H1 (cell line): ENCODE measurements at regions not wholly inside any gene's neighbourhood (a gene's known extent, or its start where the extent isn't known, plus 50 kb on each side); places are given as distances from the start of the nearest gene placed in this dataset.

ENCODE experiments used
- CTCF ChIA-PET: fragments of 300-600 bp; sonication (Branson Sonifier 250); formaldehyde crosslinking; loops from one replicate; lab custom pipeline; 2021; ENCODE audit not compliant: partially characterized antibody; lab: Charles Lee
- POLR2A ChIA-PET: fragments of 300-600 bp; sonication (Branson Sonifier 250); formaldehyde crosslinking; loops from one replicate; lab custom pipeline; 2021; ENCODE audit warnings: inconsistent platforms; ENCODE audit not compliant: partially characterized antibody; lab: Charles Lee
- DNase-seq, 2 experiments: peaks; one replicate each; pipeline versions ENCODE4 v3.0.0 to v3.0.0-alpha.2; 2010 to 2022; ENCODE audit warnings: low spot score in 2 of 2, low read depth in 1 of 2, mixed read lengths in 1 of 2
- FAIRE-seq: peaks from 2 replicates; lab custom pipeline; 2011; peaks lifted over from hg19 to GRCh38; lab: Jason Lieb, UNC
- H2AFZ ChIP-seq: 2 replicates; pipeline ENCODE4 v1.8.1; 2012; ENCODE audit warnings: low read length, inconsistent platforms
- H2AK5ac ChIP-seq: 2 replicates; pipeline ENCODE4 v1.6.1; 2013; ENCODE audit warnings: low read depth, low read length
- H2BK120ac ChIP-seq: replicated peaks from 2 replicates; pipeline ENCODE3; 2013; ENCODE audit warnings: low read depth, low read length, inconsistent platforms
- H2BK12ac ChIP-seq: 2 replicates; pipeline ENCODE4 v1.6.1; 2013; ENCODE audit warnings: low read depth, low read length
- H2BK15ac ChIP-seq: 2 replicates; pipeline ENCODE4 v1.6.1; 2013; ENCODE audit warnings: low read length
- H2BK20ac ChIP-seq: 2 replicates; pipeline ENCODE4 v1.6.1; 2013; ENCODE audit warnings: low read length
- H2BK5ac ChIP-seq: 2 replicates; pipeline ENCODE4 v1.6.1; 2013; ENCODE audit warnings: low read depth, low read length
- H3K14ac ChIP-seq: 2 replicates; pipeline ENCODE4 v1.6.1; 2013; ENCODE audit warnings: inconsistent platforms; ENCODE audit not compliant: insufficient read length
- H3K18ac ChIP-seq: 2 replicates; pipeline ENCODE4 v1.6.1; 2013; ENCODE audit warnings: low read length; ENCODE audit errors: extremely low read depth
- H3K23ac ChIP-seq: 2 replicates; pipeline ENCODE4 v1.6.1; 2013; ENCODE audit warnings: inconsistent platforms; ENCODE audit not compliant: insufficient read length
- H3K23me2 ChIP-seq: 2 replicates; pipeline ENCODE4 v1.6.1; 2013; ENCODE audit warnings: low read depth, low read length
- H3K27ac ChIP-seq: 2 replicates; pipeline ENCODE4 v1.6.1; 2011; ENCODE audit warnings: low read depth, low read length, inconsistent platforms
- H3K27me3 ChIP-seq, 4 experiments: replicated peaks in 1 of 4; 1 replicate in 1 of 4; 2 replicates in 3 of 4; pipeline versions ENCODE4 v1.6.1 to v1.8.1; 2011 to 2013; ENCODE audit warnings: low read length in 3 of 4, mild to moderate bottlenecking in 3 of 4, inconsistent platforms in 2 of 4, mixed read lengths in 2 of 4, moderate library complexity in 1 of 4; ENCODE audit not compliant: control insufficient read depth in 3 of 4, insufficient read depth in 3 of 4; ENCODE audit errors: extremely low read depth in 1 of 4
- H3K36me3 ChIP-seq, 4 experiments: 2 replicates each; pipeline versions ENCODE4 v1.6.1 to v1.8.1; 2011 to 2013; ENCODE audit warnings: mild to moderate bottlenecking in 4 of 4, low read length in 3 of 4, moderate library complexity in 2 of 4, control low read depth in 1 of 4, inconsistent platforms in 1 of 4; ENCODE audit not compliant: insufficient read depth in 4 of 4, control insufficient read depth in 2 of 4
- H3K4ac ChIP-seq: replicated peaks from 2 replicates; pipeline ENCODE3; 2013; ENCODE audit warnings: low read length, low read depth, mixed read lengths, inconsistent platforms; ENCODE audit not compliant: insufficient read length
- H3K4me1 ChIP-seq, 4 experiments: replicated peaks in 1 of 4; 1 replicate in 1 of 4; 2 replicates in 3 of 4; pipeline versions ENCODE4 v1.6.1 to v1.8.1; 2011 to 2013; ENCODE audit warnings: low read length in 3 of 4, inconsistent platforms in 2 of 4, mixed read lengths in 1 of 4; ENCODE audit not compliant: insufficient read depth in 4 of 4, control insufficient read depth in 3 of 4
- H3K4me2 ChIP-seq, 2 experiments: 2 replicates each; pipeline versions ENCODE4 v1.6.1 to v1.8.1; 2011 to 2013; ENCODE audit warnings: low read depth in 2 of 2, low read length in 2 of 2, control low read depth in 1 of 2, inconsistent platforms in 1 of 2, mild to moderate bottlenecking in 1 of 2; ENCODE audit not compliant: insufficient read depth in 1 of 2
- H3K4me3 ChIP-seq, 4 experiments: fragments of 200-600, 300-600 bp in 1 of 4; sonication (generic), shearing (Covaris generic), sonication (Bioruptor Twin) in 1 of 4; 2 replicates each; pipeline versions ENCODE4 v1.5.1 to v1.8.1; 2011 to 2016; ENCODE audit warnings: low read length in 4 of 4, low read depth in 3 of 4, control low read depth in 2 of 4, inconsistent platforms in 2 of 4, mild to moderate bottlenecking in 2 of 4, mixed read lengths in 1 of 4, moderate library complexity in 1 of 4; ENCODE audit not compliant: insufficient read depth in 2 of 4; ENCODE audit errors: extremely low read depth in 1 of 4
- H3K56ac ChIP-seq: replicated peaks from 2 replicates; pipeline ENCODE3; 2013; ENCODE audit warnings: low read depth, mild to moderate bottlenecking, mixed read lengths, low read length, inconsistent platforms; ENCODE audit not compliant: insufficient read length
- H3K79me1 ChIP-seq: 2 replicates; pipeline ENCODE4 v1.6.1; 2013; ENCODE audit warnings: low read depth, low read length, control low read depth
- H3K79me2 ChIP-seq, 2 experiments: 2 replicates each; pipeline versions ENCODE4 v1.6.1 to v1.8.1; 2012 to 2013; ENCODE audit warnings: low read length in 2 of 2, mild to moderate bottlenecking in 2 of 2, inconsistent platforms in 1 of 2; ENCODE audit not compliant: insufficient read depth in 2 of 2, control insufficient read depth in 1 of 2
- H3K9ac ChIP-seq, 4 experiments: replicated peaks in 1 of 4; 1 replicate in 1 of 4; 2 replicates in 3 of 4; pipeline versions ENCODE4 v1.6.1 to v1.8.1; 2011 to 2013; ENCODE audit warnings: low read depth in 3 of 4, low read length in 3 of 4, control low read depth in 2 of 4, mild to moderate bottlenecking in 2 of 4, moderate library complexity in 2 of 4, inconsistent platforms in 1 of 4; ENCODE audit errors: extremely low read depth in 1 of 4
- H3K9me3 ChIP-seq, 2 experiments: 2 replicates each; pipeline versions ENCODE4 v1.6.1 to v1.8.1; 2012 to 2013; ENCODE audit warnings: mild to moderate bottlenecking in 2 of 2, moderate library complexity in 2 of 2, control low read depth in 1 of 2, inconsistent platforms in 1 of 2, low read depth in 1 of 2, low read length in 1 of 2, mixed read lengths in 1 of 2; ENCODE audit not compliant: insufficient read depth in 2 of 2
- H4K20me1 ChIP-seq, 2 experiments: replicated peaks in 1 of 2; 2 replicates each; pipeline versions ENCODE3 to v1.8.1; 2011 to 2013; ENCODE audit warnings: inconsistent platforms in 2 of 2, low read length in 2 of 2, mild to moderate bottlenecking in 1 of 2; ENCODE audit not compliant: insufficient read depth in 2 of 2, control insufficient read depth in 1 of 2
- H4K5ac ChIP-seq: 2 replicates; pipeline ENCODE4 v1.6.1; 2013; ENCODE audit warnings: low read length, low read depth, mixed read lengths, inconsistent platforms; ENCODE audit not compliant: insufficient read length
- H4K8ac ChIP-seq: 2 replicates; pipeline ENCODE4 v1.8.0; 2013; ENCODE audit warnings: mild to moderate bottlenecking, moderate library complexity, low read length, inconsistent platforms; ENCODE audit not compliant: insufficient read depth; ENCODE audit errors: extremely low read depth
- H4K91ac ChIP-seq: replicated peaks from 2 replicates; pipeline ENCODE3; 2013; ENCODE audit warnings: low read length, mixed read lengths, inconsistent platforms; ENCODE audit not compliant: insufficient read length
- SIX5 ChIP-seq: IDR thresholded peaks from 2 replicates; pipeline ENCODE4 v1.6.1; 2011; ENCODE audit warnings: mild to moderate bottlenecking, low read depth, low read length
- TAF7 ChIP-seq: optimal IDR thresholded peaks from 2 replicates; pipeline ENCODE3; 2011; ENCODE audit warnings: low read depth, mild to moderate bottlenecking, inconsistent platforms, low read length, moderate library complexity, borderline replicate concordance
- WGBS, 2 experiments: shearing (Covaris generic) in 1 of 2; methylation state at CpG; one replicate each; pipeline versions ENCODE4 v1.1.6 to v1.1.7; 2013 to 2015; ENCODE audit warnings: low lambda C conversion rate in 2 of 2, mixed read lengths in 2 of 2, inconsistent platforms in 1 of 2, low coverage in 1 of 2, missing lambda C conversion rate in 1 of 2; ENCODE audit not compliant: insufficient replicate concordance in 2 of 2, insufficient coverage in 1 of 2, insufficient read length in 1 of 2; ENCODE audit errors: extremely low coverage in 1 of 2, missing lambda C conversion rate in 1 of 2; 5-methylcytosine and 5-hydroxymethylcytosine counted together

DNA sequence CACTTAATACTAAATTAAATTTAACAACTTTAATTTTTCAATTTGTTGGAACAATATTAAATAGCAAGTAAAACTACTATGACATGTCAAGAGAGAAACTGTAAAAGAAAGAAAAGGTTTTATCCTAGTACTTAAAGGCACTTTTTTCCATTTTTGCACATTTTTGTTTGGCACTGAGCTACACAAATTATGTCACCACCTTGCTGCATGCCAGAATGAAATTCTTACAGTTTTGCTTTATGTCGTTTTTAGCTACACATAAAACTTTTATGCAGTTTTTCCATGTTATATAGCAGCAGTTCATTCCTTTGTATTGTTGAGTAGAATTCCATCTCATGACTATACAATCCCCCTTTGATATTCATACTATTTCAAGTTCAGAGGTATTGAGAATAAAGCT lies 99.1 kb upstream of the RXFP1 start:
- no peak overlapping the region for H4K91ac ChIP-seq
- no peak overlapping the region for H2BK120ac ChIP-seq
- CTCF ChIA-PET, result interaction anchor here (1.3 kb wide), 1 partner anchor 17 kb away, joined by 3 read pairs; no protein-coding TSS in a partner anchor
- no peak overlapping the region for H3K4ac ChIP-seq
- H3K79me1 ChIP-seq, result no peaks in the 10 kb centered on the region
- no peak overlapping the region for H2BK12ac ChIP-seq
- no peak overlapping the region for H3K4me2 ChIP-seq
- H4K8ac ChIP-seq, result no peak overlapping the region
- H3K9me3 ChIP-seq, result peaks cover 0 to 3% of the 10 kb centered on the region in 2 experiments; a peak in 1 of 4 replicates
- H3K14ac ChIP-seq, result no peak overlapping the region
- no peaks in the 10 kb centered on the region for H3K79me2 ChIP-seq
- no peak overlapping the region for H4K5ac ChIP-seq
- no peak overlapping the region for H3K27ac ChIP-seq
- no peak overlapping the region for H3K56ac ChIP-seq
- no peak overlapping the region for H2AFZ ChIP-seq
- no peak overlapping the region for H3K9ac ChIP-seq
- H2BK20ac ChIP-seq, result no peak overlapping the region
- TF ChIP-seq TAF7 (no peak), SIX5 (no peak)
- WGBS, 2 experiments, result 88% methylated on average over 1 of the region's 1 CpG; no CpG with 5 or more reads in 1 of the 2 experiments
- no peak overlapping the region for H3K4me3 ChIP-seq
- H2BK5ac ChIP-seq, result no peak overlapping the region
- H3K27me3 ChIP-seq, result no peaks in the 10 kb centered on the region
- no peak overlapping the region for H3K18ac ChIP-seq
- H3K23me2 ChIP-seq, result no peaks in the 10 kb centered on the region
- no peak overlapping the region for H2BK15ac ChIP-seq
- no peaks in the 10 kb centered on the region for H3K4me1 ChIP-seq
- no peak overlapping the region for H3K23ac ChIP-seq
- no peak for DNase-seq
- POLR2A ChIA-PET, result no interaction called here
- FAIRE-seq, result no peak
- no peaks in the 10 kb centered on the region for H4K20me1 ChIP-seq
- H3K36me3 ChIP-seq, result no peaks in the 10 kb centered on the region
- no peak overlapping the region for H2AK5ac ChIP-seq
